GM19397 (cell line): ENCODE measurements at regions not wholly inside any gene's neighbourhood (a gene's known extent, or its start where the extent isn't known, plus 50 kb on each side); places are given as distances from the start of the nearest gene placed in this dataset.
"Not testable (repeated sequence)": the region's sequence is repeated elsewhere in the genome, so short reads cannot be mapped to it uniquely, and the experiment has no call there.

Source experiments
- ATAC-seq: cut with Tn5 transposase; IDR thresholded peaks from one replicate; pipeline ENCODE4 v1.9.1; 2021; ENCODE audit warnings: mild to moderate bottlenecking, moderate library complexity; ENCODE audit not compliant: unreplicated experiment

DNA sequence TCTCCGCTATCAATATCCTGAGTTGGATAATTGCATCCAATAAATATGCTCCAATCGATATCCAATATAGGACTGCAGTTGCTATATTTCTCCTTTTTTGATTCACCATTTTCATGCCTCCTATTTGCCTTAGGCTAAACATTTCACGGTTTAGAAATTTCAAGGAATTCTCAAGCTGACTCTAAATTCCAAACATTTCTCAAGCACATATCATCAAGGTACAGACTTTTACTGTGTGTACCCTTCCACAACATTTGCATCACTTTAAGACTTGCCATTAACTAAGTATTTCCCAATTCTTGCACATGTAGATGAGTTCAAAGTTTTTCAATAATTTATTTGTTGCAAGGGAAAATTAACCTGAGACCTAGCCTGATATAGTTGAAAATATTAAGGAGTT, 795.2 kb upstream of the TMPRSS15 start:
- ATAC-seq, result no peak

DNA sequence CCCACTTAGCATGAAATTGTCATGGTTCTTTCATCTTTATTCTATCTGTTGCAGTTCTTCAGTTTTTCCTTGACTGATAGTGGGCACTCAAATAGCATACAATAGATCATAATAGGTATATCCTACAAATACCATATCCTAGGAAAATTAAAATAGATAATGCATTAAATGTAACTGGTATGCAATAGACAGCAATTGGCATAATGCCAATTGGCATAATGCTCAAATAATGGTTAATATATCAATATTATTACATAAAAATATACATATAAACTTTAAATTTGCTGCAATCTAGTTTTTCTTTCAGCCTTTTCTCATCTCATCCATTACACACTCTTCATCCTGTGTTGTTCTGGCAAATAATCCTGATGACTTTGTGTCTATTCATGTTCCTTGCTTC, 814.6 kb upstream of the TMPRSS15 start:
- no peak for ATAC-seq

GRCh38 chr21:19224090-19224489, 820.5 kb upstream of the TMPRSS15 start:
- ATAC-seq, result no peak

- no peak for ATAC-seq
Observed at GRCh38 chr21:19228226-19228625, 824.6 kb upstream of the TMPRSS15 start.

GRCh38 chr21:19233841-19234240, 830.3 kb upstream of the TMPRSS15 start:
- ATAC-seq, result not testable (repeated sequence)

DNA sequence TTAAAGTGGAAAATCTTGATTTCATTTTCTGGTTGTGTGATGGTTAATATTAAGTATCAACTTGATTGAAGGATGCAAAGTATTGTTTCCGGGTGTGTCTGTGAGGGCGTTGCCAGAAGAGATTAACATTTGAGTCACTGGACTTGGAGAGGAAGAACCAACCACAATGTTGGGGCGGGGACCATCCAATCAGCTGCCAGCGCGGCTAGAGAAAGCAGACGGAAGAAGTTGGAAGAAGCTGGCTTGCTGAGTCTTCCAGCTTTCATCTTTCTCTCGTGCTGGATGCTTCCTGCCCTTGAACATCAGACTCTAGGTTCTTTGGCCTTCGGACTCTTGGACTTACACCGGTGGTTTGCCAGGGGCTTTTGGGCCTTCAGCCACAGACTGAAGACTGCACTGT, 832.6 kb upstream of the TMPRSS15 start:
- no peak for ATAC-seq

DNA sequence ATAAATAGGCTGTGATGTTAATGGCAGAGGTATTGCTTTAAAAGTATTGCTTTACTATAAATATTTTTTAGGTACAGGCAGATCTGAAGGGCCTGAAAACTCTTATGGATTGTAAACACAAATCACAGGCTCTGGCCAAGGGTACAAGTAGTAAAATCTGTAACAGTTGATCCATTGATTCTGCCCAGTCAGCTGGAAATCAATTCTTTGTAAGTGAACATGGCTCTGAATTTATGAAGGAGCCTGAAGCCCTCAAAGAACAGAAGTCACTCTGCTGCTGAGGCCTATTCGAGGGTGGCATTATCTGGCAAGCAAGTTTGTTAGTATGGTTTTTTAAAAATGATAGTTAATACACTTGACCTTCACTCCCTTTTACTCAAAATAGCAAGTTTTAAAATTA, 834.0 kb upstream of the TMPRSS15 start:
- ATAC-seq, result no peak

DNA sequence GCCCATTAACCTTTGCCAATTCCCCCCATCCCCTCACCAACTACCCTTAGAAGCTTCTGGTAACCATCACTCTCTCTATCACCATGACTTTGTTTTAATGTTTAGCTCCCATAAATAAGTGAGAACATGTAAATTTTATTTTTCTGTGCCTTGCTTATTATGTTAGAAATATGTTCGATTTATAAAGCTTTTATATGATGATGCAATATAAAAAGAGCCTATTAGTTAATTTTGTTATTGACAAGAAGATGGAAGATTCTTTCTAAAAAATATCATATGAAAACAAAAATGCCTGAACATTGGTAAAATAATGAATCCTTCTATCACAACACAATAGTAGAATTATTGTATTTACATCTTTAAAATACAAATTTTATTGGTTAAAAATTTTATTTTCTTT, 836.1 kb upstream of the TMPRSS15 start:
- no peak for ATAC-seq

- no peak for ATAC-seq
Observed at GRCh38 chr21:19244502-19245187, 841.1 kb upstream of the TMPRSS15 start.

DNA sequence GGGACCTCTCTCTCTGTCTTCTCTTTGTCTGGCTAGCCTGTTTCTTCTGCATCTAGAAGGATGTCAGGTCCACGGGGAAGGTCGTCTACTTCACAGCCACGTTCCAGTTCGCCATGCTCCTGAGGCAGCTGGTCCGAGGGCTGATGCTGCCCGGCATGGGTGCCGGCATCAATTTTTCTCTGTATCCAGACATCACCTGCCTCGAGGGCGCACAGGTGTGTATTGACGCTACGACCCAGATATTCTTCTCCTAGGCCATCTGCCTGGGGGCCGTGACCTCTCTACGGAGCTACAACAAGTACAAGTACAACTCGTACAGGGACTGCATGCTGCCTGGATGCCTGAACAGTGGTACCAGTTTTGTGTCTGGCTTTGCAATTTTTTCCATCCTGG, 841.6 kb upstream of the TMPRSS15 start:
- ATAC-seq, result no peak

- no peak for ATAC-seq
Observed at GRCh38 chr21:19246018-19246417, 842.4 kb upstream of the TMPRSS15 start.

DNA sequence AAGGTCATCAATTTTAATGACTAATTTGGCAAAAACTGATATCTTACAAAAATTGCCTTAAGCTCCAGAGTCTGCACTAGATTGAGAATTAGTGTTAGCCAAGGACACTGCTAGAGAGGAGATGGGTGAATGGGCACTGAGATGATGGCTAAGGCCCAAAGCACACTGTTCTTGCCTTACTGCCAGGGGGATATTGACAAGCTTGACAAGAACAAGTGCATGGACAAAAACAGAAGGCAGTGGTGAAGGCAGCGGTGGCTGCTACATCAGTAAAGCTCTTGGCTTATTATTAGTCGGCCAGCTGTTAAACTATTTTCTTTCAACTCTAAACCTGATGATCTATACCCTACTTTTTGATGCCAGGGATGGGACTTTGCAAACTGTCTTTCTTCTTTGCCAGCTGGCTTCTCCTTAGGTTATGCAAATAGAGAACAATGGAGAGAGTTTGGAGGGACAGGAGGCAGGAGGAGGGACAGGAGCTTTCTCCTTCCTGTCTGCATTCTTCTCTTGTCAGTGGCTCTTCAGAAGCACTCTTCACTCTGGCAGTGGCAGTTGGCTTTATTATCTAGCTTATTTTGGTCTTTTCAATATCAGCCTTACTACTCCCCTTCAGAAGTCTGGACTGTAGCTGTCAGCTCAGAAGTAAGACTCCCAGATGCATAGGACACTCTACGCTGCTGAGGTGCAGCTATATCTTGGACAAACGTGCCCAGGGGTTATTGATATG, 853.5 kb upstream of the TMPRSS15 start:
- ATAC-seq, result no peak

GRCh38 chr21:19261731-19262376, 858.3 kb upstream of the TMPRSS15 start:
- ATAC-seq, result no peak

DNA sequence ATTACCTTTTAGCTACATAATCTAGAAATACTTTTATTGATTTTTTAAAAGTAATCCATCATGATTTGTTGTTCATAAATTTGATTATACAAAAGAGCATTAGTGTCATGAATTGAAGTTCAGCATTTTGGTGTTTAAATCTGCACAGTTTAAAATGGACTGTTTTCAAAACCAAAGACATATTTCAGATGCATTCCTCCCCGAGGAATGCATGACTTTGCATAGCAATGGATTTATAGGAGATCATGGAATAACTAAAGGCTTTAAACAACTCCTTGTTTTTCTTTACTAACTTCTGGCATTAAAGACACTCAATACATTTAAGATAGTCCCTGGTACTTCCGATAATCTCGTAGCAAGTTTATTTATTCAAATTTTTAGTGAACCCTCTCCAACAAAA, 863.1 kb upstream of the TMPRSS15 start:
- ATAC-seq, result no peak

DNA sequence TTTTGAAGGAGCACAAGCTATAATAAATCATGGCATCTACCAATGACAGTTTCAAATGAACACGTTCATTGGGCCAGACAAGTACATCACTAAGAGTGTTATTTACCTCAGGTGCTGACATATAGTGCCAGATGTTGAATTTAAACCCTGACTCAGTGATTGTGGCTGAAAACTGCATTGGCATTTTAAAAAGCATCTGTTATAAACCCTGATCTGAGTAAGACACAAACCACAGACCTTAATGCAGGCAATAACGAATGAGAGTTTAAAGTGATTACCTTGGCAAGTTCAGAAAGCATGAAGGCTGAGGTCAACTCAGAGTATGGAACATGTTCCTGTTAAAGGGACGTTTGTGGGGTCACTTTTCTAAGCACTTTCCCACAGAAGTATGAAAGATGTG, 865.1 kb upstream of the TMPRSS15 start:
- no peak for ATAC-seq

DNA sequence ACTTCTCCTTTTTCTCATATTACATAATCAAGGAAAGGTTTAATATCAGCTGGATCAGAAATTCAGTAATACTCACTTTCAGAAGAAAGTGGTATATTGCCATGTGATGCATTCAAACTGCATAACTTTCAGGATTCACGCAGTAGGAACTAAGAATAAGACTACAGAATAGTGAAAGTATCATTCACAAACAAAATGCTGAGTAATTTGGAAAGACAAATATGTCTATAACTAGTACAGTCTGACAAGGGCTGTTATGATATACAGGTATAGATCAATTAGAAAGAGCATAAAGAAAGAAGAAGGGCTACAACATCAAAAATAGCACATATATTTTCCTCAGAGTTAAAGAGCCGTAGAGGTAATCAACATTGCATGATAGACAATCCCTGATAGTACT, 871.5 kb upstream of the TMPRSS15 start:
- ATAC-seq, result no peak

- no peak for ATAC-seq
Observed at GRCh38 chr21:19276665-19277064, 873.1 kb upstream of the TMPRSS15 start.

- no peak for ATAC-seq
Observed at GRCh38 chr21:19286876-19287275, 883.3 kb upstream of the TMPRSS15 start.

DNA sequence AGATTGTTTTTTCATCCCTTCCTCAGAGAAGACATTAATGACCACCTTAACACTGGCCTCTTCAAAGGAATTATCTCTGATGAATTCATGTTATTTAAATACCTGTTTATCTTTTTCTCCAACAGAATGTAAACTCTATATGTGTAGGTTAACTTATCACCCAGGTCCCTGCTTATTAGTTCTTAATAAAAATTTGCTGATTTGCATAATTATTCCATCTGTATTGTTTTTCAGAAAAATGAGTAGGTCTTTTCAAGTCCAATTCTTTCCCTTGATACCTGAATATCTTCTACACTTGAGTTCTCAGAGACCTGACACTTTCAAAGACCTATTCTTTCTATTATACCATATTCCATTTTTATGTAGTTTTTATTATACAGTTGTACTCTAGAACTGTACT, 886.7 kb upstream of the TMPRSS15 start:
- no peak for ATAC-seq

DNA sequence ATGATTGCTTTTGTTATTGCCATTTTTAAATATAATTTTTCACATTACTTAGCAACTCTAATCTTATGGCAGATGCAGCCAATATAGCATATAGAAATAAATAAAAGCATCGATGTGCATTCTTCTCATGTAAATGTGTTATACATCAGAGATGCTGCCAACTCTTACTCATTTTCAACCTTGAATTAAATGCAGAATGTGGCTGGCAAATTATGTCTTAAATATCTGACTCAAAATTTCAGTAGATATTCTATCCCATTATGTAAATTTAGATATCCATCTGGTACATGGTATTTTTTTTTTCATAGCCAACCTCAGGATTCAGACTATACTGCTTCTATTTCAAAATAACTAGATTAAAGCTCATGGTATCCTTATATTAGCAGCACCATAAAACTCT, 916.7 kb upstream of the TMPRSS15 start:
- no peak for ATAC-seq

GRCh38 chr21:19321688-19322087, 918.1 kb upstream of the TMPRSS15 start:
- ATAC-seq, result no peak

GRCh38 chr21:19322360-19322759, 918.8 kb upstream of the TMPRSS15 start:
- ATAC-seq, result no peak
